ENCODE measurements at regions not wholly inside any gene's neighbourhood (a gene's known extent, or its start where the extent isn't known, plus 50 kb on each side); places are given as distances from the start of the nearest gene placed in this dataset.

- H3K4me3 ChIP-seq (ENCODE audit: low read depth, low read length): no peak overlapping the region
- no peak for DNase-seq (ENCODE audit: low read depth)
Measured at GRCh38 chr2:158902005-158902398, 66.4 kb upstream of the TANC1 start.

DNA sequence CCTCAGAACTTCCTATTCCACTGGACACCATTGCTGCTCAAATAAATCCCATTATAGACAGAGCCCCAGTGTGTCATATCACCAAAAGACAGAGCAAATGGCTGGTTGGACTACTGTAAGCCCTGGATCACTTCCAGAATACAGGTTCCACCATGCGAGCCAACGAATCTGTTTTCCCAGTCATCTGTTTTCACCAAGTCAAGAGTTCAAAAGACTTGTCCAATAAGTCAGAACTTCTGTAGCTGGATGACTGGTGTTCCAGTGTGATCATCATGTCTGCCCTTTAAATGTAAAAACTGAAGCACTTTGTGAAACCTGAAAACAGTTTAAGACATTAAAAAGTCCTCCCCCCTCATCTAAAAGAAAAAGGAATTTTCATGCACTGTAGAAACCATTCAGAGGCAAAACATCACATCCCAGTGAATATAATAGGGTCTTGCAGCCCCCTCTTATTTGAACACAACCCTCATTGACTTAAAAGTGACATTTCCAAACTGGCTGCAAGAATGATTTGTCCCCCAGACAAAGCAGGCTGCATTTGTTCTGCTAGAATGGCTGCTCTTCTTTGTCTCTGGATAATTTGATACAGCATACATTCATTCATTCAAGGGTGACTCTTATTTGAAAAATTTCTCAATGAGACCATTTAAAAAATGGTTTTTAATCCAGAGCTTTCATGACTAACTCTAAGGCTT is 64.6 kb upstream of the TANC1 start:
- TF ChIP-seq, protein P1, sequence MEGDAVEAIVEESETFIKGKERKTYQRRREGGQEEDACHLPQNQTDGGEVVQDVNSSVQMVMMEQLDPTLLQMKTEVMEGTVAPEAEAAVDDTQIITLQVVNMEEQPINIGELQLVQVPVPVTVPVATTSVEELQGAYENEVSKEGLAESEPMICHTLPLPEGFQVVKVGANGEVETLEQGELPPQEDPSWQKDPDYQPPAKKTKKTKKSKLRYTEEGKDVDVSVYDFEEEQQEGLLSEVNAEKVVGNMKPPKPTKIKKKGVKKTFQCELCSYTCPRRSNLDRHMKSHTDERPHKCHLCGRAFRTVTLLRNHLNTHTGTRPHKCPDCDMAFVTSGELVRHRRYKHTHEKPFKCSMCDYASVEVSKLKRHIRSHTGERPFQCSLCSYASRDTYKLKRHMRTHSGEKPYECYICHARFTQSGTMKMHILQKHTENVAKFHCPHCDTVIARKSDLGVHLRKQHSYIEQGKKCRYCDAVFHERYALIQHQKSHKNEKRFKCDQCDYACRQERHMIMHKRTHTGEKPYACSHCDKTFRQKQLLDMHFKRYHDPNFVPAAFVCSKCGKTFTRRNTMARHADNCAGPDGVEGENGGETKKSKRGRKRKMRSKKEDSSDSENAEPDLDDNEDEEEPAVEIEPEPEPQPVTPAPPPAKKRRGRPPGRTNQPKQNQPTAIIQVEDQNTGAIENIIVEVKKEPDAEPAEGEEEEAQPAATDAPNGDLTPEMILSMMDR (conservative IDR thresholded peaks at IDR 0.05; ENCODE audit: low read depth, low read length): no peak
- no peak overlapping the region for H3K4me3 ChIP-seq (ENCODE audit: low read depth, low read length)
- DNase-seq (ENCODE audit: low read depth): no peak

More at GRCh38 chr2:158902005-158902398, 66.4 kb upstream of the TANC1 start:
- TF ChIP-seq, protein P1 (conservative IDR thresholded peaks at IDR 0.05; ENCODE audit: low read depth, low read length): no peak

GRCh38 chr2:158904627-158905177 is 63.7 kb upstream of the TANC1 start:
- H3K4me3 ChIP-seq (ENCODE audit: low read depth, low read length): no peak overlapping the region
- TF ChIP-seq, protein P1 (conservative IDR thresholded peaks at IDR 0.05; ENCODE audit: low read depth, low read length): no peak
- no peak for DNase-seq (ENCODE audit: low read depth)

GRCh38 chr2:158905341-158905740 is 63.1 kb upstream of the TANC1 start:
- TF ChIP-seq, protein P1 (conservative IDR thresholded peaks at IDR 0.05; ENCODE audit: low read depth, low read length): no peak
- no peak for DNase-seq (ENCODE audit: low read depth)
- H3K4me3 ChIP-seq (ENCODE audit: low read depth, low read length): no peak overlapping the region

DNA sequence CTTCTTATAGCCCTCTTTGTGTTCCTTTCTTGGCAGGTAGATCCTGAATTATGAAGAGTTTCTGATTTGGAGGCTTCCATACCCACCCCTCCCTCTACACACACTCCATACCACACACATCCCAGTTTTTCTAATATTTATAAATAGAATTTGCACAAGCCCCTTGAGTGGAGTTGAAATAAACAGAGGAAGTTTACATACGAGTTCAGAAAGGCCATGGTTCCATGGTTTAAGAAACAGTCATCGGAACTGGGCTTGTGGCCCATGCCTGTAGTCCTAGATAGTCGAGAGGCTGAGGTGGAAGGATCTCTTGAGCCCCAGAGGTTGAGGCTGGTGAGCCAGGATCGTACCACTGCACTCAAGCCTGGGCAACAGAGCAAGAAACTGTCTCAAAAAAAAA is 62.7 kb upstream of the TANC1 start:
- no peak overlapping the region for H3K4me3 ChIP-seq (ENCODE audit: low read depth, low read length)
- TF ChIP-seq, protein P1 (conservative IDR thresholded peaks at IDR 0.05; ENCODE audit: low read depth, low read length): no peak
- no peak for DNase-seq (ENCODE audit: low read depth)

DNA sequence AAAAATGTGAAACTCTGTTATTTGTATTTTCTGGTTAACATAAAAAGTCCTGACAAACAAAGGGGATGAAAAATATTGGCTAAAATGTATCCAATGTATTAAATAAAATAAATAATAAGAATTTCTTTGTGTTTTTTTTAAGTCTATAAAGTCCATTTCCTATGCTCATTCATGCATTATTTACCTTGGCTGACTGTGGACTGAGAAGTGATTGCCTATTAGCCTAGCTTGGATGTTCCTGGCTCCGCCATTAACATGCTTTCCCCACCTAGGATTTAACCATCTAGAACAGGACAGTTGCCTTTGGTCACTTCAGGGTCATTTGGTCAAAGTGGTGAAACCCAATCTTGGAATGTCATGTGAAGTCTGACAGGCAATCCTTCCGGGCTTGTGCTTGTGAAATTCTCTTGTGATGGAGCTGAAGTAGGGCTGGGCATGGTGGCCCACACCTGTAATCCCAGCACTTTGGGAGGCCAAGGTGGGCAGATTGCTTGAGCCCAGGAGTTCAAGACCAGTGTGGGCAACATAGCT is 60.4 kb upstream of the TANC1 start:
- H3K4me3 ChIP-seq (ENCODE audit: low read depth, low read length): no peak overlapping the region
- TF ChIP-seq, protein P1 (conservative IDR thresholded peaks at IDR 0.05; ENCODE audit: low read depth, low read length): no peak
- no peak for DNase-seq (ENCODE audit: low read depth)

- TF ChIP-seq, protein P1 (conservative IDR thresholded peaks at IDR 0.05; ENCODE audit: low read depth, low read length): no peak
- no peak overlapping the region for H3K4me3 ChIP-seq (ENCODE audit: low read depth, low read length)
- DNase-seq (ENCODE audit: low read depth): no peak
Measured at GRCh38 chr2:158912112-158912511, 56.3 kb upstream of the TANC1 start.
